ENCODE measurements at regions not wholly inside any gene's neighbourhood (a gene's known extent, or its start where the extent isn't known, plus 50 kb on each side); places are given as distances from the start of the nearest gene placed in this dataset.
"Not testable (repeated sequence)": the region's sequence is repeated elsewhere in the genome, so short reads cannot be mapped to it uniquely, and the experiment has no call there.

DNA sequence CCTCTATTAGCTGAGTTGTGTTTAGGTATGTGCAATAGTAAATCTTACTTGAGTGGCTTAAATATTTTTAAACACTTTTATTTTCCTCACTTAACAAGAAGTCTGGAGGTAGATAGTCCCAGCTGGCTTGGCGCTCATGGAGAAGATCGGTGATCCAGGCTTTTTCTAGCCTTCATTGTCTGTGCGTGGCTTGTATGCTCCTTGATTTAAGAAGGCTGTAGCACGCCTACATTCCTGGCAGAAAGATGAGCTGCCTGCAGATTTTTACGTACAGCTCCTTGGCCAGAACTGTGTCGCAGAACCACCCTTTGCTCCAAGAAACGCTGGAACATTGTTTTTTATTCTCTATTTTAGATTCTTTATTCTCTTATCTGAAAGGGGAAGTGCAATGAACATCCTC is 284.1 kb downstream of the KIF20B start:
- H3K4me3 ChIP-seq (ENCODE audit: low read depth, low read length, poor library complexity, severe bottlenecking), result no peak overlapping the region
- no peaks in the 10 kb centered on the region for H3K36me3 ChIP-seq (ENCODE audit: insufficient read depth, low read length)
- intact Hi-C loops (cut with micrococcal nuclease; ENCODE audit: unreplicated experiment), result no loop called here
- no peaks in the 10 kb centered on the region for H3K9me2 ChIP-seq (ENCODE audit: insufficient read depth, low read length)
- no peaks in the 10 kb centered on the region for H4K20me1 ChIP-seq (ENCODE audit: insufficient read depth, low read length)
- no peaks in the 10 kb centered on the region for H3K4me1 ChIP-seq (ENCODE audit: insufficient read depth, low read length, poor library complexity, severe bottlenecking)
- H3K9me3 ChIP-seq (ENCODE audit: low read length), result no peaks in the 10 kb centered on the region
- no peaks in the 10 kb centered on the region for H3K79me2 ChIP-seq (ENCODE audit: insufficient read depth, low read depth, low read length)
- BruUV-seq (replicated peaks), result no TSS peak
- no peak for TF ChIP-seq EZH2phosphoT487 (IDR thresholded peaks at IDR 0.05; ENCODE audit: borderline replicate concordance, low read depth, low read length)
- TF ChIP-seq, protein P1, sequence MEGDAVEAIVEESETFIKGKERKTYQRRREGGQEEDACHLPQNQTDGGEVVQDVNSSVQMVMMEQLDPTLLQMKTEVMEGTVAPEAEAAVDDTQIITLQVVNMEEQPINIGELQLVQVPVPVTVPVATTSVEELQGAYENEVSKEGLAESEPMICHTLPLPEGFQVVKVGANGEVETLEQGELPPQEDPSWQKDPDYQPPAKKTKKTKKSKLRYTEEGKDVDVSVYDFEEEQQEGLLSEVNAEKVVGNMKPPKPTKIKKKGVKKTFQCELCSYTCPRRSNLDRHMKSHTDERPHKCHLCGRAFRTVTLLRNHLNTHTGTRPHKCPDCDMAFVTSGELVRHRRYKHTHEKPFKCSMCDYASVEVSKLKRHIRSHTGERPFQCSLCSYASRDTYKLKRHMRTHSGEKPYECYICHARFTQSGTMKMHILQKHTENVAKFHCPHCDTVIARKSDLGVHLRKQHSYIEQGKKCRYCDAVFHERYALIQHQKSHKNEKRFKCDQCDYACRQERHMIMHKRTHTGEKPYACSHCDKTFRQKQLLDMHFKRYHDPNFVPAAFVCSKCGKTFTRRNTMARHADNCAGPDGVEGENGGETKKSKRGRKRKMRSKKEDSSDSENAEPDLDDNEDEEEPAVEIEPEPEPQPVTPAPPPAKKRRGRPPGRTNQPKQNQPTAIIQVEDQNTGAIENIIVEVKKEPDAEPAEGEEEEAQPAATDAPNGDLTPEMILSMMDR (conservative IDR thresholded peaks at IDR 0.05; ENCODE audit: low read length), result no peak
- ChIA-PET CTCF (ENCODE audit: unreplicated experiment) (no interaction called here), POLR2A (interaction anchor here (1.0 to 1.8 kb wide), 4 partner anchors 9 to 66 kb away, joined by 3 to 6 read pairs (median 4); no protein-coding TSS in a partner anchor)
- no peak overlapping the region for H3K27ac ChIP-seq (ENCODE audit: low read depth, low read length, poor library complexity, severe bottlenecking)
- no peak overlapping the region for H3K4me2 ChIP-seq (ENCODE audit: low read length)
- no peak for DNase-seq (ENCODE audit: low spot score)
- H2AFZ ChIP-seq (ENCODE audit: low read length), result no peak overlapping the region

DNA sequence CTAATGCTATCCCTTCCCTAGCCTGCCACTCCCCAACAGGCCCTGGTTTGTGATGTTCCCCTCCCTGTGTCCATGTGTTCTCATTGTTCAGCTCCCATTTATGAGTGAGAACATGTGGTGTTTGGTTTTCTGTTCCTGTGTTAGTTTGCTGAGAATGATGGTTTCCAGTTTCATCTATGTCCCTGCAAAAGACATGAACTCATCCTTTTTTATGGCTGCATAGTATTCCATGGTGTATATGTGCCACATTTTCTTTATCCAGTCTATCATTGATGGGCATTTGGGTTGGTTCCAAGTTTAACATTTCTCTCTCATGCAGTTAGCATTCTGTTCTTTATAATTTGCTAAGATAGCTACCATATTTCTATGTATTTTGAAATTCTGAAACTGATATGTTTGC is 287.0 kb downstream of the KIF20B start:
- H3K9me2 ChIP-seq (ENCODE audit: insufficient read depth, low read length); H3K9me3 ChIP-seq (ENCODE audit: low read length); H2AFZ ChIP-seq (ENCODE audit: low read length); H3K4me2 ChIP-seq (ENCODE audit: low read length); DNase-seq (ENCODE audit: low spot score); H3K36me3 ChIP-seq (ENCODE audit: insufficient read depth, low read length); H3K4me3 ChIP-seq (ENCODE audit: low read depth, low read length, poor library complexity, severe bottlenecking); BruUV-seq (replicated peaks); H3K4me1 ChIP-seq (ENCODE audit: insufficient read depth, low read length, poor library complexity, severe bottlenecking); CTCF ChIA-PET (ENCODE audit: unreplicated experiment); H3K27ac ChIP-seq (ENCODE audit: low read depth, low read length, poor library complexity, severe bottlenecking); intact Hi-C loops (cut with micrococcal nuclease; ENCODE audit: unreplicated experiment); H4K20me1 ChIP-seq (ENCODE audit: insufficient read depth, low read length); H3K79me2 ChIP-seq (ENCODE audit: insufficient read depth, low read depth, low read length): not testable (repeated sequence)
- POLR2A ChIA-PET, result interaction anchor here (0.5 kb wide), 1 partner anchor 18 kb away, joined by 3 read pairs; no protein-coding TSS in a partner anchor

DNA sequence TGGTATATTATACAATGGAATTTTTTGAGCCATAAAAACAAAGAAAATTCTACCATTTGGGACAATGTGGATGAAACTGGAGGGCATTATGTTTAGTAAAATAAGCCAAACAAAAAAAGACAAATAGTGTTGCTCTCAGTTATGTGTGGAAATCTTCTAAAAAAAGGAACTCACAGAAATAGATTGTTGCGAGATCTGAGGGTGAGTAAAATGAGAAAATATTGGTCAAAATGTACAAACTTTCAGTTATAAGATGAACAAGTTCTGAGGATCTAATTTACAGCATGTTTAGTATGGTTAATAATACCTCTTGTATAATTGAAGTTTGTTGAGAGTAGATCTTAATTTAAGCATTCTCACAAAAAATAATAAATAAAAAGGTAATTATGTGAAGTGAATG is 291.2 kb downstream of the KIF20B start:
- H4K20me1 ChIP-seq (ENCODE audit: insufficient read depth, low read length), result no peaks in the 10 kb centered on the region
- H3K36me3 ChIP-seq (ENCODE audit: insufficient read depth, low read length), result no peaks in the 10 kb centered on the region
- no peaks in the 10 kb centered on the region for H3K79me2 ChIP-seq (ENCODE audit: insufficient read depth, low read depth, low read length)
- 0 out of 2 replicates have a peak, but pooled peaks cover 4% of the 10 kb centered on the region for H3K9me3 ChIP-seq (ENCODE audit: low read length)
- no peak overlapping the region for H3K4me3 ChIP-seq (ENCODE audit: low read depth, low read length, poor library complexity, severe bottlenecking)
- no peak overlapping the region for H3K27ac ChIP-seq (ENCODE audit: low read depth, low read length, poor library complexity, severe bottlenecking)
- no peaks in the 10 kb centered on the region for H3K9me2 ChIP-seq (ENCODE audit: insufficient read depth, low read length)
- ChIA-PET CTCF (ENCODE audit: unreplicated experiment) (no interaction called here), POLR2A (interaction anchor here (1.0 kb wide), 1 partner anchor 30 kb away, joined by 4 read pairs; no protein-coding TSS in a partner anchor)
- no peak for DNase-seq (ENCODE audit: low spot score)
- TF ChIP-seq, protein P1 (conservative IDR thresholded peaks at IDR 0.05; ENCODE audit: low read length), result no peak
- TF ChIP-seq EZH2phosphoT487 (IDR thresholded peaks at IDR 0.05; ENCODE audit: borderline replicate concordance, low read depth, low read length), result no peak
- intact Hi-C loops (cut with micrococcal nuclease; ENCODE audit: unreplicated experiment), result no loop called here
- no peak overlapping the region for H2AFZ ChIP-seq (ENCODE audit: low read length)
- H3K4me1 ChIP-seq (ENCODE audit: insufficient read depth, low read length, poor library complexity, severe bottlenecking), result no peaks in the 10 kb centered on the region
- no peak overlapping the region for H3K4me2 ChIP-seq (ENCODE audit: low read length)
- no TSS peak for BruUV-seq (replicated peaks)

All from OCI-LY7 (cell line).